K562 (cell line): ENCODE measurements at regions not wholly inside any gene's neighbourhood (a gene's known extent, or its start where the extent isn't known, plus 50 kb on each side); places are given as distances from the start of the nearest gene placed in this dataset.
"Not testable (repeated sequence)": the region's sequence is repeated elsewhere in the genome, so short reads cannot be mapped to it uniquely, and the experiment has no call there.

ENCODE experiments used
- ATAC-seq: fragments of 200-7000 bp; cut with Tn5 transposase; 3 replicates; pipeline ENCODE4 v1.9.1; 2020; ENCODE audit warnings: moderate library complexity
- BruUV-seq: library from RNA; stranded (reverse); fragments of 400-500 nt; replicated peaks from 2 replicates; lab custom pipeline; 2021; lab: Mats Ljungman, UMichigan
- CTCF ChIA-PET: fragments of 300-600 bp; formaldehyde crosslinking; extraction: SDS; loops from one replicate; lab custom pipeline; 2021; ENCODE audit warnings: low intra/inter-chr PET ratio; lab: Yijun Ruan, JAX
- POLR2A ChIA-PET: fragments of 300-600, 350-650 bp; sonication (Branson Sonifier 250); formaldehyde crosslinking; extraction: SDS; loops from one replicate; lab custom pipeline; 2021; ENCODE audit warnings: antibody characterized with exemption, inconsistent platforms; lab: Yijun Ruan, JAX
- DNase-seq, 4 experiments: peaks; one replicate each; pipeline versions ENCODE4 v3.0.0 to v3.0.0-alpha.2; 2011 to 2018; ENCODE audit warnings: low spot score in 3 of 4, mixed read lengths in 3 of 4; ENCODE audit errors: extremely low read depth in 1 of 4
- FAIRE-seq: peaks from 2 replicates; lab custom pipeline; 2011; peaks lifted over from hg19 to GRCh38; lab: Jason Lieb, UNC
- H2AFZ ChIP-seq: 2 replicates; pipeline ENCODE4 v1.6.0; 2011; ENCODE audit warnings: low read depth, low read length, control low read depth, inconsistent platforms
- H3K27ac ChIP-seq: fragments of 200-600 bp; 3 replicates; pipeline ENCODE4 v1.8.0; 2011; ENCODE audit warnings: low read depth, mild to moderate bottlenecking, control low read depth, inconsistent platforms, low read length, moderate library complexity, mixed read lengths; ENCODE audit errors: extremely low read depth
- H3K27me3 ChIP-seq, 2 experiments: fragments of 300-600 bp in 1 of 2; 2 replicates in 1 of 2; 3 replicates in 1 of 2; pipeline versions ENCODE4 v1.6.0 to v1.8.0; 2011; ENCODE audit warnings: inconsistent platforms in 2 of 2, low read length in 2 of 2, mild to moderate bottlenecking in 1 of 2, mixed read lengths in 1 of 2, moderate library complexity in 1 of 2; ENCODE audit not compliant: control insufficient read depth in 2 of 2, insufficient read depth in 2 of 2
- H3K36me3 ChIP-seq: fragments of 300-600 bp; 3 replicates; pipeline ENCODE4 v1.8.0; 2011; ENCODE audit warnings: mild to moderate bottlenecking, low read length, inconsistent platforms; ENCODE audit not compliant: control insufficient read depth, insufficient read depth
- H3K4me1 ChIP-seq, 2 experiments: fragments of 200-600 bp in 1 of 2; replicated peaks in 1 of 2; 2 replicates in 1 of 2; 3 replicates in 1 of 2; pipeline versions ENCODE4 v1.5.1 to v1.8.0; 2011; ENCODE audit warnings: inconsistent platforms in 2 of 2, low read length in 2 of 2, mild to moderate bottlenecking in 1 of 2, mixed read lengths in 1 of 2, moderate library complexity in 1 of 2; ENCODE audit not compliant: control insufficient read depth in 2 of 2, insufficient read depth in 2 of 2
- H3K4me2 ChIP-seq: 2 replicates; pipeline ENCODE4 v1.6.1; 2011; ENCODE audit warnings: low read length, control low read depth, inconsistent platforms, mixed read lengths; ENCODE audit not compliant: insufficient read depth
- H3K4me3 ChIP-seq: fragments of 200-600 bp; sonication (generic), shearing (Covaris generic); 2 replicates; pipeline ENCODE4 v1.5.1; 2016; ENCODE audit warnings: control low read depth, inconsistent platforms
- H3K79me2 ChIP-seq: fragments of 200-600 bp; 3 replicates; pipeline ENCODE4 v1.8.0; 2011; ENCODE audit warnings: low read length, inconsistent platforms; ENCODE audit not compliant: control insufficient read depth, insufficient read depth
- H3K9ac ChIP-seq, 2 experiments: 2 replicates each; pipeline versions ENCODE4 v1.6.0 to v1.6.1; 2011; ENCODE audit warnings: low read depth in 2 of 2, low read length in 2 of 2, control low read depth in 1 of 2, inconsistent platforms in 1 of 2, mild to moderate bottlenecking in 1 of 2, mixed read lengths in 1 of 2; ENCODE audit not compliant: insufficient read depth in 1 of 2
- H3K9me1 ChIP-seq: one replicate; pipeline ENCODE4 v1.6.0; 2011; ENCODE audit warnings: inconsistent platforms, mild to moderate bottlenecking, low read length, moderate library complexity; ENCODE audit not compliant: control insufficient read depth, insufficient read depth
- H3K9me3 ChIP-seq: replicated peaks from 2 replicates; pipeline ENCODE4 v1.5.1; 2011; ENCODE audit warnings: low read depth, low read length, inconsistent platforms; ENCODE audit not compliant: control insufficient read depth, insufficient read depth
- H4K20me1 ChIP-seq: replicated peaks from 2 replicates; pipeline ENCODE4 v1.6.1; 2011; ENCODE audit warnings: low read length, inconsistent platforms, mixed read lengths; ENCODE audit not compliant: control insufficient read depth, insufficient read depth
- FOSL1 ChIP-seq: fragments of 200-800 bp; sonication (Bioruptor generic); conservative IDR thresholded peaks from 2 replicates; pipeline ENCODE4 v1.6.1; 2016; ENCODE audit warnings: missing genetic modification characterization, missing compliant biosample characterization
- NFE2 ChIP-seq: IDR thresholded peaks from 2 replicates; pipeline ENCODE4 v1.6.1; 2014; ENCODE audit warnings: antibody characterized with exemption, low read depth
- SMAD3 ChIP-seq: fragments of 450-650 bp; formaldehyde crosslinking; conservative IDR thresholded peaks from 2 replicates; pipeline ENCODE4 v1.4.0; 2020; ENCODE audit warnings: mild to moderate bottlenecking
- ZNF184 ChIP-seq: sonication (generic); formaldehyde crosslinking; IDR thresholded peaks from 2 replicates; pipeline ENCODE4 v1.5.0; 2020; ENCODE audit warnings: missing genetic modification reagents
- WGBS: fragments of 100-300 bp; shearing (Covaris generic); methylation state at CpG from one replicate; pipeline ENCODE4 v1.1.6; 2016; ENCODE audit warnings: low coverage, mixed read lengths; ENCODE audit not compliant: insufficient coverage; ENCODE audit errors: missing lambda C conversion rate; 5-methylcytosine and 5-hydroxymethylcytosine counted together
- in situ Hi-C: fragments of 300-500 bp; cut with MboI; formaldehyde crosslinking; loops from 4 replicates; pipeline ENCODE4 v1.15.0; 2018; ENCODE audit warnings: inconsistent platforms, mixed read lengths
- intact Hi-C: fragments of 100-400 bp; cut with micrococcal nuclease; formaldehyde crosslinking; loops from 2 replicates; pipeline ENCODE4 v1.14.2; 2022

- Histone ChIP-seq H3K9me1 (no peaks in the 10 kb centered on the region), H3K4me3 (no peak overlapping the region), H3K9me3 (no peaks in the 10 kb centered on the region), H3K27me3 (peaks cover 0 to 2% of the 10 kb centered on the region in 2 experiments; a peak in 1 of 5 replicates), H3K27ac (no peak overlapping the region), H2AFZ (no peak overlapping the region), H3K4me2 (no peak overlapping the region), H3K36me3 (no peaks in the 10 kb centered on the region), H3K4me1 (no peaks in the 10 kb centered on the region), H3K79me2 (no peaks in the 10 kb centered on the region), H4K20me1 (no peaks in the 10 kb centered on the region), H3K9ac (no peak overlapping the region)
- CTCF ChIA-PET = no interaction called here
- in situ Hi-C loops = no loop called here
- no peak for TF ChIP-seq ZNF184
- peak; percentile 13; the same call in 1 of the 2 replicates for TF ChIP-seq NFE2
- no peak for TF ChIP-seq SMAD3 (CRISPR knock-in tag)
- peak; percentile 31; the same call in 1 of the 2 replicates for TF ChIP-seq FOSL1 (tag)
- intact Hi-C loops = no loop called here
- ATAC-seq = no peak
- peak; percentile 58 for FAIRE-seq
- BruUV-seq = no TSS peak
- POLR2A ChIA-PET = no interaction called here
- peak in 1 of 4 experiments; percentile 6 for DNase-seq
- 5% methylated on average over 5 of the region's 5 CpGs for WGBS
Measured at GRCh38 chr6:105675715-105676397, 273.0 kb upstream of the PREP start.

DNA sequence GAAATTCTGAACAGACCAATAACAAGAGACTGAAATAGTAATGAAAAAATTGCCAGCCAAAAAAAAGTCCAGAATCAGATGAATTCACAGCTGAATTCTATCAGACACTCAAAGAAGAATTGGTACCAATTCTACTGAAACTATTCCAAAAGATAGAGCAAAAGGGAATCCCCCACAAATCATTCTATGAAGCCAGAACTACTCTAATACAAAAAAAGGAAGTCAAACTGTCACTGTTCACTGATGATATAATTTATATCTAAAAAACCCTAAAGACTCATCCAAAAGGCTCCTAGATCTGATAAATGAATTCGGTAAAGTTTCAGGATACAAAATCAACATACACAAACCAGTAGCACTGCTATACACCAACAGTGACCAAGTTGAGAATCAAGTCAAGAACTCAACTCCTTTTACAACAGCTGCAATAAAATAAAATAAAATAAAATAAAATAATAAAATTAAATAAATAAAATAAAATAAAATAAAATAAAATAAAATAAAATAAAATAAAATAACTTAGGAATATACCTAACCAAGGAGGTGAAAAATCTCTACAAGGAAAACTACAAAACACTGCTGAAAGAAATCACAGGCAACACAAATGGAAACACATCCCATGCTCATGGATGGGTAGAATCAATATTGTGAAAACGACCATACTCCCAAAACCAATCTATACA is 270.1 kb upstream of the PREP start:
- H3K4me1 ChIP-seq, BruUV-seq, H3K4me3 ChIP-seq, H3K9ac ChIP-seq, H2AFZ ChIP-seq, H3K9me1 ChIP-seq, POLR2A ChIA-PET, H4K20me1 ChIP-seq, H3K36me3 ChIP-seq, H3K9me3 ChIP-seq, DNase-seq, CTCF ChIA-PET, H3K27ac ChIP-seq, H3K79me2 ChIP-seq, H3K4me2 ChIP-seq, H3K27me3 ChIP-seq, in situ Hi-C loops, intact Hi-C loops, ATAC-seq, FAIRE-seq: not testable (repeated sequence)
- WGBS = 0% methylated on average over 2 of the region's 2 CpGs
